Gastroesophageal sphincter (tissue), 4 donors: ENCODE measurements at regions not wholly inside any gene's neighbourhood (a gene's known extent, or its start where the extent isn't known, plus 50 kb on each side); places are given as distances from the start of the nearest gene placed in this dataset.

ENCODE experiments used
- ATAC-seq: fragments of 150-250 bp; one replicate; pipeline ENCODE4 v1.9.1; 2016; ENCODE audit warnings: mild to moderate bottlenecking, moderate library complexity
- H3K27ac ChIP-seq, 4 donors: fragments of 200-600 bp; sonication (generic) in 3 of 4; 1 replicate in 3 of 4; 2 replicates in 1 of 4; pipeline ENCODE4 v1.5.1; 2016 to 2019
- H3K27me3 ChIP-seq: fragments of 200-600 bp; sonication (generic); one replicate; pipeline ENCODE4 v1.5.1; 2019
- H3K36me3 ChIP-seq, 2 donors: fragments of 200-600 bp; sonication (generic); one replicate each; pipeline ENCODE4 v1.5.1; 2019; ENCODE audit warnings: control low read depth in 1 of 2
- H3K4me1 ChIP-seq, 3 donors: fragments of 200-600 bp; sonication (generic); 1 replicate in 2 of 3; 2 replicates in 1 of 3; pipeline ENCODE4 v1.5.1; 2016 to 2019; ENCODE audit warnings: control low read depth in 2 of 3
- H3K4me3 ChIP-seq, 2 donors: fragments of 200-600 bp; sonication (generic); one replicate each; pipeline ENCODE4 v1.5.1; 2019; ENCODE audit warnings: mild to moderate bottlenecking in 1 of 2, moderate library complexity in 1 of 2
- H3K9me3 ChIP-seq, 3 donors: fragments of 200-600 bp; sonication (generic); one replicate each; pipeline ENCODE4 v1.5.1; 2017 to 2019; ENCODE audit warnings: control low read depth in 2 of 3
- CTCF ChIP-seq, 4 experiments: fragments of 200-600 bp in 2 of 4; fragments of 450-650 bp in 2 of 4; sonication (generic) in 1 of 4; IDR thresholded peaks; one replicate each; pipeline ENCODE4 v1.5.1; 2017 to 2019; ENCODE audit warnings: antibody characterized with exemption in 4 of 4, mild to moderate bottlenecking in 2 of 4, moderate library complexity in 2 of 4
- EP300 ChIP-seq: sonication (generic); formaldehyde crosslinking; IDR thresholded peaks from one replicate; pipeline ENCODE4 v1.6.1; 2017; ENCODE audit warnings: antibody characterized with exemption, mild to moderate bottlenecking
- POLR2A ChIP-seq, 2 donors: fragments of 450-650 bp; IDR thresholded peaks; one replicate each; pipeline ENCODE4 v1.6.1; 2017; ENCODE audit warnings: antibody characterized with exemption in 2 of 2, mild to moderate bottlenecking in 2 of 2, moderate library complexity in 1 of 2
- POLR2AphosphoS5 ChIP-seq: sonication (generic); formaldehyde crosslinking; IDR thresholded peaks from one replicate; pipeline ENCODE4 v1.6.1; 2017; ENCODE audit warnings: antibody characterized with exemption
- WGBS, 2 donors: methylation state at CpG; one replicate each; pipeline ENCODE4 v1.1.5; 2018; ENCODE audit warnings: low coverage in 1 of 2; 5-methylcytosine and 5-hydroxymethylcytosine counted together

- ATAC-seq: no peak
These were observed 316.3 kb downstream of the TGFB2 start for GRCh38 chr1:218661411-218661810.

DNA sequence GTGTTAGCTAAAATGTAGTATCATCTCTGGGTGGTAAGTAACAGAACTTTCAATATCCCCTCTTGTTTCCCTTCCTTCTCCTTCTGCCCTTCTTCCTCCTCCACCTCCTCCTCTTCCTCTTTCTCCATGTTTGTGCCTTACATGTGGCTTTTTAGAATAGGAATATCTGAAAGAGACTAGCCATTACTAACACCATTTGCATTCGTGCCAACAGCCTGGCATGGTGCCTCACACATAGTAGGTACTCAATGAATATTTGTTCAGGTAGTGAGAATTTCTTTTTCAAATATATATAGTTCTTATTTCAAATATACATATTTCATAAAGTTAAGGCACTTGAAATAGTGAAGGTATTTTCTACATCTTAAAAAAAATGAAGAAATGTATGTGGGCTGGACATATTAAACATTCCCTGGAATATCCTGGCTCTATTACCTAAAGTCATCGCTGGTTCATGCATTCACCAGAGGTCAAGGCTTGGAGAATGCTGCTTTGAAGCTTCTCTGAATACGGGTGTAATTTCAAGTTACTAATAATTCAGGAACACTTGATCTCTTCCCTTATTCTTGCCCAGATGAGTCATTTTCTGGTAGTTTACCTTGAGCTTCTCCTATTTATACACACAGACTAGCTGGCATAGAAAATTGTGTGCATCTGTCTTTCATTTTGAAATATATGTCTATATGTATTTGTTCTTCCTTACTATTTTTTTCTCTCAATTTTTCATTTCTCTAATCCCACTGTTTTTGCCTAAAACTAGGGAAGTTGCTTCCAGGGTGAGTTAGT is 319.4 kb downstream of the TGFB2 start:
- WGBS, 2 donors: 49 to 63% methylated on average over 2 to 3 of the region's 3 CpGs
- H3K4me1 ChIP-seq: peaks cover 0 to 17% (median 3%) of the 10 kb centered on the region in 3 donors
- no peak for ATAC-seq
- peak overlapping the region; percentile 5 to 66 (median 52) for H3K27ac ChIP-seq
- no peak overlapping the region for H3K4me3 ChIP-seq
- no peaks in the 10 kb centered on the region for H3K27me3 ChIP-seq
- TF ChIP-seq CTCF (IDR thresholded peaks at IDR 0.05): no peak
- peak; percentile 60 for TF ChIP-seq POLR2AphosphoS5
- no peaks in the 10 kb centered on the region for H3K9me3 ChIP-seq
- no peaks in the 10 kb centered on the region for H3K36me3 ChIP-seq

More at GRCh38 chr1:218661411-218661810, 316.3 kb downstream of the TGFB2 start:
- Histone ChIP-seq H3K27me3 (no peaks in the 10 kb centered on the region), H3K4me3 (no peak overlapping the region), H3K9me3 (no peaks in the 10 kb centered on the region), H3K27ac (no peak overlapping the region), H3K36me3 (no peaks in the 10 kb centered on the region), H3K4me1 (peaks cover 0 to 17% (median 3%) of the 10 kb centered on the region in 3 donors)
- 95% methylated on average over 3 of the region's 3 CpGs; no CpG with 5 or more reads in 1 of the 2 donors for WGBS, 2 donors
- TF ChIP-seq EP300 (no peak), CTCF (IDR thresholded peaks at IDR 0.05) (no peak), POLR2A (IDR thresholded peaks at IDR 0.05) (no peak), POLR2AphosphoS5 (no peak)

DNA sequence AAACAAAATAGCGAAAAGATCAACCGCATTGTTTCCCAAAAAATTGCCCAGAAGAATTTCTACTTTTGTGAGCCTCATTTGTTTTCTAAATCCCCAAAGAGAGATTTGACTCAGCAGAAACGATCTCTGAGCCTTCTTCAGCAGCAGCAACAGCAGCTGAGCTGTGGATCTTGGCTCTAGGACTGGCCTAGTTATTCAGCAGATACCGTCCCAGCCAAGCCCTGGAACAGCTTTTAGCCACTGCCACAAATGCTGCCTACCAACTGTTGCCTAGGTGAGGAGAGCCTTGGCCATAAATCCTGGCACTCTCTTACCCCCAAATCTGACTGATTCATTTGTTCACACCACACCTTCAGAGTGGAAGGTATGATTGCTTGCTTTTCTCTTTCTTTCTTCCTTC is 320.1 kb downstream of the TGFB2 start:
- H3K36me3 ChIP-seq: no peaks in the 10 kb centered on the region
- peaks cover 0 to 15% (median 3%) of the 10 kb centered on the region in 3 donors for H3K4me1 ChIP-seq
- H3K9me3 ChIP-seq: no peaks in the 10 kb centered on the region
- H3K27me3 ChIP-seq: no peaks in the 10 kb centered on the region
- WGBS, 2 donors: 10 to 38% methylated on average over 2 to 4 of the region's 4 CpGs
- H3K4me3 ChIP-seq: no peak overlapping the region
- TF ChIP-seq POLR2AphosphoS5: no peak
- ATAC-seq: peak; percentile 65
- H3K27ac ChIP-seq: peak overlapping the region; percentile 5 to 66 (median 52)

DNA sequence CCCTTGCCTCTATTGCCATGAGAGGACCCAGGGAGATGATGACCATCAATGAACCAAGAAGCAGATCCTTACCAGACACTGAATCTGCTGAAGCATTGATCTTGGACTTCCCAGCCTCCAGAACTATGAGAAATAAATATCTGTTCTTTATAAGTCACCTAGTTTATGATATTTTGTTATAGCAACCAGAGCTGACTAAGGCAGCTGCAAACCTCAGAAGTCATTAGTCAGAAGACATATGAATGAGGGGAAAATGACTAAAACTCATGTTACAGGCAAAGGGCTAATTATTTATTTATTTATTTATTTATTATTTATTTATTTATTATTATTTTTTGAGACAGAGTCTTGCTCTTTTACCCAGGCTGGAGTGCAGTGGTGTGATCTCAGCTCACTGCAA is 321.1 kb downstream of the TGFB2 start:
- Histone ChIP-seq H3K27me3 (no peaks in the 10 kb centered on the region), H3K36me3 (no peaks in the 10 kb centered on the region), H3K27ac (no peak overlapping the region), H3K9me3 (no peaks in the 10 kb centered on the region), H3K4me1 (peaks cover 0 to 13% (median 3%) of the 10 kb centered on the region in 3 donors), H3K4me3 (no peak overlapping the region)
- no peak for TF ChIP-seq EP300
- no peak for TF ChIP-seq CTCF (IDR thresholded peaks at IDR 0.05)
- ATAC-seq: no peak

DNA sequence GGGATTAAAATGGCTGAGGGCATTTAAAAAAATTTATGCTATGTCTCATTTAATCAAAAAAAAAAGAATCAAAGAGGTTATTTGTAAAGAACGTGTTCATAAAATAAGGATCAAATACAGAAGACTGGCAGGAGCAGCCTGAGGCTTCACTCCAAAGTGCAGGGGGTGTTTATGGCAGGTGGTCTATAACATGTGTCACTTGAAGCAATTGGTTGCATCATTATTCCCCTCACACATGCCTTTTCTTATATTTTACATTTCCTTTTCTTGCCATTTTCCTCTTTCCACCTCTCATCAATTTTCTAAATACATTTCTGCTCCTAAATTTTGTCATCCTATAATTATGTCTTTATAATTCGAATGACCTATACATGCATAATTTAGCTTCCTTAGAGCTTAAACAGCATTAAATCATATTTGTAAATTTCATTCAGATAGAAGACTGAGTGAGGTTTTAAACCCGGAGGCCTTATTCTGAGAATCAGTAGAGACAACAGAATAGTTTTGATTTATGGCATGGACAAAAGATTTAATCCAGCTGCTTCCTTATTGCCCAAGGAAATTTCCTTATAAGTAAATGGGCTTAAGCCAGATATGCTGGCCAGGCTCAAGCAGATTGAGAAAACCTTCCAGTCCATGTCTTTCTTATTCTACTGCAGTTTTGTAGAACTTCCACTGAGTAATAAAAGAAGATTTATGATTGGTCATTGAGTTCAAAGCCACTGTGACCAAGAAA is 322.8 kb downstream of the TGFB2 start:
- Histone ChIP-seq H3K27me3 (no peaks in the 10 kb centered on the region), H3K4me3 (no peak overlapping the region), H3K4me1 (peaks cover 0 to 19% (median 3%) of the 10 kb centered on the region in 3 donors), H3K36me3 (no peaks in the 10 kb centered on the region), H3K9me3 (no peaks in the 10 kb centered on the region), H3K27ac (no peak overlapping the region)
- ATAC-seq: no peak
- WGBS, 2 donors: 62 to 73% methylated on average over 3 of the region's 3 CpGs
- TF ChIP-seq POLR2AphosphoS5 (no peak), CTCF (IDR thresholded peaks at IDR 0.05) (no peak), POLR2A (IDR thresholded peaks at IDR 0.05) (no peak), EP300 (no peak)
